CD4-positive, alpha-beta T cell (primary cell): ENCODE measurements at regions not wholly inside any gene's neighbourhood (a gene's known extent, or its start where the extent isn't known, plus 50 kb on each side); places are given as distances from the start of the nearest gene placed in this dataset.

Source experiments
- ATAC-seq: fragments of 200-7000 bp; cut with Tn5 transposase; one replicate; pipeline ENCODE4 v1.10.0; 2022; ENCODE audit warnings: mild to moderate bottlenecking; ENCODE audit not compliant: poor library complexity
- CTCF ChIA-PET: fragments of 350-600 bp; sonication (Branson Sonifier 250); formaldehyde crosslinking; loops from one replicate; lab custom pipeline; 2021; ENCODE audit warnings: antibody characterized with exemption, inconsistent platforms; lab: Charles Lee
- POLR2A ChIA-PET: fragments of 350-600 bp; sonication (Branson Sonifier 250); formaldehyde crosslinking; loops from one replicate; lab custom pipeline; 2021; ENCODE audit warnings: antibody characterized with exemption, inconsistent platforms; lab: Charles Lee
- DNase-seq, 14 experiments: peaks; one replicate each; pipeline ENCODE4 v3.0.0-alpha.2; 2013 to 2020; ENCODE audit warnings: mixed read lengths in 2 of 14
- H3K27ac ChIP-seq, 2 donors: one replicate each; pipeline versions ENCODE4 v1.5.1 to v1.7.0; 2013; ENCODE audit warnings: low read length in 2 of 2, low read depth in 1 of 2, mild to moderate bottlenecking in 1 of 2
- H3K27me3 ChIP-seq, 2 experiments: 1 replicate in 1 of 2; 2 replicates in 1 of 2; pipeline versions ENCODE4 v1.6.1 to v1.7.0; 2013; ENCODE audit warnings: low read length in 2 of 2, control low read depth in 1 of 2, mild to moderate bottlenecking in 1 of 2, moderate library complexity in 1 of 2; ENCODE audit not compliant: insufficient read depth in 2 of 2, control insufficient read depth in 1 of 2
- H3K36me3 ChIP-seq: one replicate; pipeline ENCODE4 v1.6.1; 2013; ENCODE audit warnings: low read length, control low read depth; ENCODE audit not compliant: insufficient read depth
- H3K4me1 ChIP-seq: one replicate; pipeline ENCODE4 v1.6.1; 2013; ENCODE audit warnings: low read length, control low read depth; ENCODE audit not compliant: insufficient read depth
- H3K4me3 ChIP-seq: one replicate; pipeline ENCODE4 v1.5.1; 2013; ENCODE audit warnings: mild to moderate bottlenecking, low read length, moderate library complexity
- H3K9me3 ChIP-seq, 2 experiments: 1 replicate in 1 of 2; 2 replicates in 1 of 2; pipeline versions ENCODE4 v1.6.1 to v1.7.0; 2013; ENCODE audit warnings: low read length in 2 of 2, mild to moderate bottlenecking in 2 of 2, control low read depth in 1 of 2, moderate library complexity in 1 of 2; ENCODE audit not compliant: control insufficient read depth in 1 of 2, insufficient read depth in 1 of 2
- H3K27ac Mint-ChIP-seq: one replicate; pipeline ENCODE4 v1.8.0; 2020; ENCODE audit warnings: mixed read lengths
- H3K27me3 Mint-ChIP-seq: one replicate; pipeline ENCODE4 v1.8.0; 2021; ENCODE audit warnings: mixed read lengths
- H3K36me3 Mint-ChIP-seq: one replicate; pipeline ENCODE4 v1.8.0; 2021; ENCODE audit warnings: low read depth, mixed read lengths
- H3K4me1 Mint-ChIP-seq: one replicate; pipeline ENCODE4 v1.8.0; 2021; ENCODE audit warnings: low read depth, mixed read lengths
- H3K4me3 Mint-ChIP-seq: one replicate; pipeline ENCODE4 v1.8.0; 2020; ENCODE audit warnings: mild to moderate bottlenecking, mixed read lengths
- H3K9me3 Mint-ChIP-seq: one replicate; pipeline ENCODE4 v1.8.0; 2020; ENCODE audit warnings: mixed read lengths
- intact Hi-C, 2 experiments: fragments of 100-400 bp; cut with DNase I in 1 of 2; cut with micrococcal nuclease in 1 of 2; formaldehyde crosslinking; loops; one replicate each; pipeline versions ENCODE4 v1.15.1 to v1.9.0; 2023 to 2025; cut with DNase I, micrococcal nuclease
- TF ChIP-seq, protein P1 (sequence below): fragments of 200-600 bp; IDR thresholded peaks from one replicate; pipeline ENCODE4 v1.8.0; 2022; ENCODE audit warnings: antibody characterized with exemption, mild to moderate bottlenecking

DNA sequence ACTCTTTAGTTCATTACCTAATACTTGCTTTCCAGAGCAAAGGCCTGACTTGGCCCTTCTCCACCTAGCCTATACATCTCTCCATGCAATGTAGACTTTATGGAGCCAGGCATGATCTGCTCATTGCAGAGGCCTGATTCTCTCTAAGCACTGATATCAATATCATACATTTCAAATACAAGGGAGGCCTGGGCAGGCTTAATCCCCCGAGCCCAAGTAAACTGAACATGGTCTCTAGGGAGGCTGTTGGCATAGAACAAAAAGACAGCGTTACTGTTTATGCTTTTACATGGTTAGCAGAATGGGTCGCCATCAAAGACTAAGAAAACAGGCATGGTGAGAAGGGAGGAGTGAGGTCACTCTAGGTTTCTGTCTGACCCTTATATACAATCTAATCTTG is 695.1 kb downstream of the ZEB2 start:
- Histone ChIP-seq H3K27ac (no peak overlapping the region), H3K27me3 (peaks cover 0 to 10% of the 10 kb centered on the region in 2 experiments), H3K36me3 (no peaks in the 10 kb centered on the region), H3K4me1 (no peaks in the 10 kb centered on the region), H3K9me3 (no peaks in the 10 kb centered on the region), H3K4me3 (no peak overlapping the region)
- no peaks in the 10 kb centered on the region for H3K4me1 Mint-ChIP-seq
- intact Hi-C loops, result no loop called here
- H3K36me3 Mint-ChIP-seq, result no peaks in the 10 kb centered on the region
- TF ChIP-seq, protein P1, sequence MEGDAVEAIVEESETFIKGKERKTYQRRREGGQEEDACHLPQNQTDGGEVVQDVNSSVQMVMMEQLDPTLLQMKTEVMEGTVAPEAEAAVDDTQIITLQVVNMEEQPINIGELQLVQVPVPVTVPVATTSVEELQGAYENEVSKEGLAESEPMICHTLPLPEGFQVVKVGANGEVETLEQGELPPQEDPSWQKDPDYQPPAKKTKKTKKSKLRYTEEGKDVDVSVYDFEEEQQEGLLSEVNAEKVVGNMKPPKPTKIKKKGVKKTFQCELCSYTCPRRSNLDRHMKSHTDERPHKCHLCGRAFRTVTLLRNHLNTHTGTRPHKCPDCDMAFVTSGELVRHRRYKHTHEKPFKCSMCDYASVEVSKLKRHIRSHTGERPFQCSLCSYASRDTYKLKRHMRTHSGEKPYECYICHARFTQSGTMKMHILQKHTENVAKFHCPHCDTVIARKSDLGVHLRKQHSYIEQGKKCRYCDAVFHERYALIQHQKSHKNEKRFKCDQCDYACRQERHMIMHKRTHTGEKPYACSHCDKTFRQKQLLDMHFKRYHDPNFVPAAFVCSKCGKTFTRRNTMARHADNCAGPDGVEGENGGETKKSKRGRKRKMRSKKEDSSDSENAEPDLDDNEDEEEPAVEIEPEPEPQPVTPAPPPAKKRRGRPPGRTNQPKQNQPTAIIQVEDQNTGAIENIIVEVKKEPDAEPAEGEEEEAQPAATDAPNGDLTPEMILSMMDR, result no peak
- CTCF ChIA-PET, result no interaction called here
- no peaks in the 10 kb centered on the region for H3K9me3 Mint-ChIP-seq
- peaks cover 12% of the 10 kb centered on the region for H3K27me3 Mint-ChIP-seq
- ATAC-seq (no peak), DNase-seq (no peak)
- H3K27ac Mint-ChIP-seq, result no peak overlapping the region
- POLR2A ChIA-PET, result no interaction called here
- H3K4me3 Mint-ChIP-seq, result no peak overlapping the region

DNA sequence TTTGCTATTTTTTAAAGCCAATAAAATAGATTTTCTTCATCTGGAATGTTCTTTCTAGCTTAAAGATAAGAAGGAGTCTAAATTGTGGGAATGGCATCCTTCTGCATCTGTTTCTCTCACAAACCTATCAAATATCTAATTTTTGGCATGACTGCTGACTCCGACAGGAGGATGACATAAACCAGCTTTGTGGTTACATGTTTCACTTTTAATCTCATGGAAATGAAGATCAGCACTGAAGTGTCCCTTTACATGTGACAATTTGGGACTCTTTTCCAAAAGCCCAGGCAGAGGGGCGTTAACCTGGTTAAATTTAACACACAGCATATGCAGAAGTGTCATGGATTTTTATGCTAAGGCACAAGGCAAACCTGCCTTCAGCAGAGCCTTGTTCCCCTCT is 694.7 kb downstream of the ARHGAP15 start:
- CTCF ChIA-PET, result no interaction called here

GRCh38 chr2:143823296-143823695 is 694.1 kb downstream of the ARHGAP15 start:
- Histone ChIP-seq H3K36me3 (no peaks in the 10 kb centered on the region), H3K4me1 (no peaks in the 10 kb centered on the region), H3K9me3 (no peaks in the 10 kb centered on the region), H3K4me3 (no peak overlapping the region), H3K27me3 (peaks cover 0 to 10% of the 10 kb centered on the region in 2 experiments), H3K27ac (no peak overlapping the region)
- TF ChIP-seq, protein P1, result no peak
- ATAC-seq (no peak), DNase-seq (no peak)
- Mint-ChIP-seq H3K27ac (no peak overlapping the region), H3K36me3 (no peaks in the 10 kb centered on the region), H3K9me3 (no peaks in the 10 kb centered on the region), H3K4me3 (no peak overlapping the region), H3K4me1 (no peaks in the 10 kb centered on the region), H3K27me3 (peaks cover 12% of the 10 kb centered on the region)
- ChIA-PET POLR2A (no interaction called here), CTCF (interaction anchor here (0.7 to 1.1 kb wide), 2 partner anchors 52 to 871 kb away, joined by 3 to 4 read pairs; no protein-coding TSS in a partner anchor)
- intact Hi-C loops, result no loop called here

More for the DNA sequence above, 694.7 kb downstream of the ARHGAP15 start:
- Histone ChIP-seq H3K36me3 (no peaks in the 10 kb centered on the region), H3K9me3 (no peaks in the 10 kb centered on the region), H3K4me1 (no peaks in the 10 kb centered on the region), H3K27me3 (peaks cover 0 to 10% of the 10 kb centered on the region in 2 experiments), H3K4me3 (no peak overlapping the region), H3K27ac (no peak overlapping the region)
- intact Hi-C loops, result no loop called here
- Mint-ChIP-seq H3K4me3 (no peak overlapping the region), H3K27me3 (peaks cover 12% of the 10 kb centered on the region), H3K4me1 (no peaks in the 10 kb centered on the region), H3K27ac (no peak overlapping the region), H3K9me3 (no peaks in the 10 kb centered on the region), H3K36me3 (no peaks in the 10 kb centered on the region)
- DNase-seq (no peak), ATAC-seq (no peak)
- TF ChIP-seq, protein P1, result no peak
- POLR2A ChIA-PET, result no interaction called here
